ENCODE measurements at regions not wholly inside any gene's neighbourhood (a gene's known extent, or its start where the extent isn't known, plus 50 kb on each side); places are given as distances from the start of the nearest gene placed in this dataset.

DNA sequence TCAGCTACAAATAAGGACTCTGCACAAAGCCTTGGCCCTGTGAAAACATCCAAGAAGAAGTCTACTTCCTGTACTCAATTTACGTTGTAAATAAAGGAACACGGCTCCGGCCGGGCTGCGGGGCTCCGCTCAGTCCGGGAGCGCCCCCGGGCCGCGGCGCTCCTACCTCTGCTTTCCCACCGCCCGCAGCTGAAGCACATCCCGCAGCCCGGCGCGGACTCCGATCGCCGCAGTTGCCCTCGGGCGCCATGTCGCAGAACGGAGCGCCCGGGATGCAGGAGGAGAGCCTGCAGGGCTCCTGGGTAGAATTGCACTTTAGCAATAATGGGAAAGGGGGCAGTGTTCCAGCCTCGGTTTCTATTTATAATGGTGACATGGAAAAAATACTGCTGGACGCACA lies 502.3 kb upstream of the FOXG1 start:
- WGBS, 2 experiments (ENCODE audit: extremely low coverage in 2 of 2, insufficient read length in 1 of 2): no CpG with 5 or more reads among the region's 29 CpGs
- no peak for ATAC-seq (ENCODE audit: low read depth)

More for the DNA sequence above, 502.3 kb upstream of the FOXG1 start:
- H2AK9ac ChIP-seq (replicated peaks; ENCODE audit: low read depth, low read length, poor library complexity): no peak overlapping the region
- H3K23ac ChIP-seq (ENCODE audit: low read depth, low read length): no peak overlapping the region
- H2AFZ ChIP-seq (replicated peaks; ENCODE audit: low read length, poor library complexity): no peak overlapping the region
- H2AK5ac ChIP-seq (ENCODE audit: low read depth, low read length): no peak overlapping the region
- H2BK120ac ChIP-seq (ENCODE audit: low read depth, low read length): no peak overlapping the region
- no peak overlapping the region for H4K8ac ChIP-seq (ENCODE audit: low read depth in 2 of 2, low read length in 2 of 2)
- H4K20me1 ChIP-seq (ENCODE audit: insufficient read depth, low read length): no peaks in the 10 kb centered on the region
- H3K4me2 ChIP-seq (ENCODE audit: low read depth, low read length): no peak overlapping the region
- intact Hi-C loops (cut with micrococcal nuclease): no loop called here
- no peak overlapping the region for H2BK20ac ChIP-seq (ENCODE audit: low read depth, low read length)
- H3K9ac ChIP-seq (ENCODE audit: low read depth, low read length): no peak overlapping the region
- dilution Hi-C loops (cut with HindIII; ENCODE audit: low sequenced_read_pairs, unreplicated experiment): no loop called here
- POLR2A ChIA-PET (ENCODE audit: unreplicated experiment): no interaction called here
- no peak overlapping the region for H3K18ac ChIP-seq (ENCODE audit: low read depth, low read length)
- no peak overlapping the region for H3K14ac ChIP-seq (replicated peaks; ENCODE audit: low read depth, low read length)
- no peak overlapping the region for H3K56ac ChIP-seq (ENCODE audit: extremely low read depth, insufficient read depth, low read length)
- no peak overlapping the region for H2BK5ac ChIP-seq (ENCODE audit: low read depth, low read length, poor library complexity, severe bottlenecking)
- no peaks in the 10 kb centered on the region for H3K4me1 ChIP-seq (ENCODE audit: control insufficient read depth, insufficient read depth, low read length)
- no peaks in the 10 kb centered on the region for H3K36me3 ChIP-seq (ENCODE audit: control insufficient read depth, insufficient read depth, low read length)
- H3K79me1 ChIP-seq (ENCODE audit: low read depth in 1 of 2, low read length in 2 of 2): no peaks in the 10 kb centered on the region
- no peaks in the 10 kb centered on the region for H3K27me3 ChIP-seq (ENCODE audit: control insufficient read depth, insufficient read depth, low read length)
- TF ChIP-seq RFX5 (IDR thresholded peaks at IDR 0.05; ENCODE audit: low read depth, low read length) (no peak), POLR2A (IDR thresholded peaks at IDR 0.05; ENCODE audit: low read depth, low read length) (no peak), MAZ (IDR thresholded peaks at IDR 0.05; ENCODE audit: borderline replicate concordance, low read depth, low read length) (no peak), NFE2L2 (IDR thresholded peaks at IDR 0.05; ENCODE audit: low read depth, low read length) (no peak), CHD1 (IDR thresholded peaks at IDR 0.05; ENCODE audit: low read depth, low read length) (no peak), CEBPB (IDR thresholded peaks at IDR 0.05; ENCODE audit: low read depth, low read length) (no peak), BHLHE40 (IDR thresholded peaks at IDR 0.05; ENCODE audit: low read depth, low read length) (no peak), MXI1 (IDR thresholded peaks at IDR 0.05; ENCODE audit: borderline replicate concordance, low read depth, low read length) (no peak), RAD21 (IDR thresholded peaks at IDR 0.05; ENCODE audit: low read length) (no peak), RCOR1 (IDR thresholded peaks at IDR 0.05; ENCODE audit: insufficient replicate concordance, low read length) (no peak), SMC3 (IDR thresholded peaks at IDR 0.05; ENCODE audit: low read depth, low read length) (no peak)
- TF ChIP-seq, protein P1, sequence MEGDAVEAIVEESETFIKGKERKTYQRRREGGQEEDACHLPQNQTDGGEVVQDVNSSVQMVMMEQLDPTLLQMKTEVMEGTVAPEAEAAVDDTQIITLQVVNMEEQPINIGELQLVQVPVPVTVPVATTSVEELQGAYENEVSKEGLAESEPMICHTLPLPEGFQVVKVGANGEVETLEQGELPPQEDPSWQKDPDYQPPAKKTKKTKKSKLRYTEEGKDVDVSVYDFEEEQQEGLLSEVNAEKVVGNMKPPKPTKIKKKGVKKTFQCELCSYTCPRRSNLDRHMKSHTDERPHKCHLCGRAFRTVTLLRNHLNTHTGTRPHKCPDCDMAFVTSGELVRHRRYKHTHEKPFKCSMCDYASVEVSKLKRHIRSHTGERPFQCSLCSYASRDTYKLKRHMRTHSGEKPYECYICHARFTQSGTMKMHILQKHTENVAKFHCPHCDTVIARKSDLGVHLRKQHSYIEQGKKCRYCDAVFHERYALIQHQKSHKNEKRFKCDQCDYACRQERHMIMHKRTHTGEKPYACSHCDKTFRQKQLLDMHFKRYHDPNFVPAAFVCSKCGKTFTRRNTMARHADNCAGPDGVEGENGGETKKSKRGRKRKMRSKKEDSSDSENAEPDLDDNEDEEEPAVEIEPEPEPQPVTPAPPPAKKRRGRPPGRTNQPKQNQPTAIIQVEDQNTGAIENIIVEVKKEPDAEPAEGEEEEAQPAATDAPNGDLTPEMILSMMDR (conservative IDR thresholded peaks at IDR 0.05; ENCODE audit: low read depth, low read length): no peak
- no peak overlapping the region for H3K4me3 ChIP-seq (ENCODE audit: insufficient read depth, low read depth, low read length)
- H4K5ac ChIP-seq (ENCODE audit: low read depth, low read length): no peak overlapping the region
- no TSS peak for BruUV-seq (replicated peaks)
- H2BK15ac ChIP-seq (ENCODE audit: low read depth, low read length): no peak overlapping the region
- H3K27ac ChIP-seq (ENCODE audit: insufficient read depth, low read length): no peak overlapping the region
- CTCF ChIA-PET: no interaction called here
- in situ Hi-C loops (cut with MboI; ENCODE audit: low sequenced_read_pairs): no loop called here
- H3K9me1 ChIP-seq (ENCODE audit: insufficient read depth, low read length): no peaks in the 10 kb centered on the region
- H3K9me3 ChIP-seq (ENCODE audit: control insufficient read depth, insufficient read depth, low read length): peaks cover 26% of the 10 kb centered on the region
- no peak overlapping the region for H3K4ac ChIP-seq (ENCODE audit: low read depth, low read length)
- H4K91ac ChIP-seq (ENCODE audit: insufficient read depth, low read depth, low read length): no peak overlapping the region
- no peak for DNase-seq

Measured in IMR-90 (cell line).